Pancreas (tissue), 10 donors: ENCODE measurements at regions not wholly inside any gene's neighbourhood (a gene's known extent, or its start where the extent isn't known, plus 50 kb on each side); places are given as distances from the start of the nearest gene placed in this dataset.

ENCODE experiments used
- ATAC-seq, 4 donors: fragments of 200-7000 bp; cut with Tn5 transposase; one replicate each; pipeline versions ENCODE4 v1.8.0 to v1.9.1; 2020; ENCODE audit warnings: mild to moderate bottlenecking in 4 of 4, moderate library complexity in 4 of 4
- DNase-seq, 6 donors: peaks; one replicate each; pipeline ENCODE4 v3.0.0-alpha.2; 2020
- FAIRE-seq: peaks from 2 replicates; lab custom pipeline; 2012; peaks lifted over from hg19 to GRCh38; lab: Jason Lieb, UNC
- H3K27ac ChIP-seq, 4 donors: fragments of 200-600 bp; sonication (generic); 1 replicate in 3 of 4; 2 replicates in 1 of 4; pipeline versions ENCODE4 v1.5.0 to v1.8.0; 2020
- H3K27me3 ChIP-seq, 4 donors: fragments of 200-600 bp; one replicate each; pipeline ENCODE4 v1.8.0; 2021
- H3K36me3 ChIP-seq, 3 donors: fragments of 200-600 bp; sonication (generic) in 1 of 3; one replicate each; pipeline versions ENCODE4 v1.5.0 to v1.8.0; 2020 to 2021
- H3K4me1 ChIP-seq, 3 donors: fragments of 200-600 bp; one replicate each; pipeline ENCODE4 v1.8.0; 2021
- H3K4me3 ChIP-seq, 4 donors: fragments of 200-600 bp; sonication (generic) in 2 of 4; one replicate each; pipeline versions ENCODE4 v1.5.0 to v1.8.0; 2020 to 2021
- H3K9me3 ChIP-seq, 4 donors: fragments of 200-600 bp; one replicate each; pipeline ENCODE4 v1.8.0; 2021
- CTCF ChIP-seq, 4 donors: fragments of 200-600 bp; sonication (generic) in 3 of 4; IDR thresholded peaks; one replicate each; pipeline versions ENCODE4 v1.5.0 to v1.8.0; 2021; ENCODE audit warnings: antibody characterized with exemption in 4 of 4
- WGBS, 2 donors: extraction: QIAGEN DNeasy Blood & Tissue Kit; methylation state at CpG; one replicate each; pipeline ENCODE4 v1.1.7; 2013; 5-methylcytosine and 5-hydroxymethylcytosine counted together
- intact Hi-C, 3 donors: fragments of 100-400 bp; cut with DNase I; formaldehyde crosslinking; loops; one replicate each; pipeline versions ENCODE4 v1.11.1 to v1.14.2; 2022
- donor health status: healthy with polysubstance abuse.
- donor health status: DM: no; HTN: no; CAD: no; lungs with moderate emphysema.
- donor health status: DM: no; HTN: no; CAD: no.
- donor health status: control.
- donor health status: control.
- donor health status: Bipolar disorder and iron deficiency.
- donor health status: DM: yes; HTN: yes; CAD: no.
- donor health status: DM: no; HTN: no; CAD: no.
- donor health status: DM: no; HTN: no; CAD: no.
- donor health status: DM: yes; HTN: yes; CAD: no.

GRCh38 chr5:89946916-89947315 is 462.6 kb downstream of the CETN3 start:
- no peak overlapping the region for H3K27ac ChIP-seq
- ATAC-seq: no peak

DNA sequence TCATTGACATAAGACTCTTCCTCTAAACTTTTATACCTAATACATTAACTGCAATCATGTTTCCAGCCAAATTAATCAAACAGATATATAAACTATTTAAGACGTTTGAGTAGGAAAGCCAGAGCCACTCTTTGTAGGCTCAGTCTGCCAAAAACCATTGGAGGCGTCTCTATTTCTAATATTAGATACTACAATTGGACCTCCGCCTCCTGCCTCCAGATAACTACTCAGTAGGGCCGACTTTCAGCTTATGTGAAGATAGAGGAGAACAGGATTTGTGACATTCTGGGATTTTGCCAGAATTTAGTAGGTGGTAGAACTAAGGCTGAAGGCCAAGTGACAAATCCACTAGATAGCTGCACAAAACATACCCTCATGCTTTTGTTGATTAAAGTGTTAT is 463.0 kb downstream of the CETN3 start:
- no peak for TF ChIP-seq CTCF (IDR thresholded peaks at IDR 0.05)
- DNase-seq (no peak), ATAC-seq (no peak), FAIRE-seq (no peak)
- WGBS, 2 donors: 30 to 33% methylated on average over 4 of the region's 4 CpGs
- no peaks in the 10 kb centered on the region for H3K4me1 ChIP-seq
- H3K27ac ChIP-seq: no peak overlapping the region
- intact Hi-C loops: no loop called here
- H3K9me3 ChIP-seq: no peaks in the 10 kb centered on the region
- no peak overlapping the region for H3K4me3 ChIP-seq
- H3K36me3 ChIP-seq: no peaks in the 10 kb centered on the region
- H3K27me3 ChIP-seq: no peaks in the 10 kb centered on the region

More at GRCh38 chr5:89946916-89947315, 462.6 kb downstream of the CETN3 start:
- no peak for FAIRE-seq
- Histone ChIP-seq H3K4me1 (no peaks in the 10 kb centered on the region), H3K36me3 (no peaks in the 10 kb centered on the region), H3K9me3 (no peaks in the 10 kb centered on the region), H3K27me3 (no peaks in the 10 kb centered on the region), H3K4me3 (no peak overlapping the region)
- intact Hi-C loops: no loop called here
- no peak for DNase-seq
- no peak for TF ChIP-seq CTCF (IDR thresholded peaks at IDR 0.05)
- 59 to 70% methylated on average over 2 of the region's 2 CpGs for WGBS, 2 donors

DNA sequence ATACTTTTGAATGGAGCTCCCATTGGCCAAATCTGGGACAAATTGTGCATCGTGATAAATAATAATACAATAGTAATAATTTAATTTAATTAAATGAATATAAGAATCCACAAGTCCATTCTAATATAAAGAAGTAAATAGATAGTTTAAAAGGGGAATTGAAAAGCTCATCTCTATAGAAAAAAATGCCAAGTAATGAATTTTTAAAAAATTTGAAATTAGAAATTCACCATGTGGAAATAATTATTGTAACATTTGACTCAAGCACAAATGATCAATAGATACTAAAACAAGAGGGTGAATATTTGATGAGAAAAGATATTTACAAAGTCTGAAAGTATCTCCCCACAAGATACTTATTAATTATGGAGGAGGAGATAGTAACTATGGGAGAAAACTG is 467.4 kb downstream of the CETN3 start:
- no peak for ATAC-seq
- no peak overlapping the region for H3K27ac ChIP-seq
- no peaks in the 10 kb centered on the region for H3K36me3 ChIP-seq

DNA sequence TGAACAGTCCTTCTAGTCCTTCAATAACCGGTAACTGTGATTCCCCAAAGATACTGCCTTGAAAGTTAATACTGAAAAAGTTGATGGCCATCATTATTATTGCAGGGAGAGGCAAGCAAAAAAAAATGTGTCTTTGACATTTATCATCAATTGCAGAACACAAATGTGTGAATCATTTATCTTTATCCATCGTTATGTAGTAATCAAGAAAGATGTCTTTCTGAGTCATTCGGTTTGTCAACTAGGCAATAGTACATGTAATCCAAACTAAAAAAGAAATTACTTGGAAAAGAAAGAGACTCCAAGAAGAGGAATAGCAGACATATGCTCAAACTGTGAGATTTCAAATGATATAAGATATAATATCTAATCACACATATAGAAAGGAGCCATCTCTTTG is 473.0 kb downstream of the CETN3 start:
- H3K36me3 ChIP-seq: no peaks in the 10 kb centered on the region
- FAIRE-seq: no peak
- no peak for DNase-seq
- no peaks in the 10 kb centered on the region for H3K9me3 ChIP-seq
- ATAC-seq: no peak
- intact Hi-C loops: no loop called here
- H3K4me3 ChIP-seq: no peak overlapping the region
- 88 to 93% methylated on average over 3 of the region's 3 CpGs for WGBS, 2 donors
- H3K4me1 ChIP-seq: no peaks in the 10 kb centered on the region
- H3K27me3 ChIP-seq: no peaks in the 10 kb centered on the region
- no peak for TF ChIP-seq CTCF (IDR thresholded peaks at IDR 0.05)
- no peak overlapping the region for H3K27ac ChIP-seq

More for the DNA sequence above, 467.4 kb downstream of the CETN3 start:
- FAIRE-seq (no peak), DNase-seq (no peak)
- no peaks in the 10 kb centered on the region for H3K27me3 ChIP-seq
- intact Hi-C loops: no loop called here
- H3K4me3 ChIP-seq: no peak overlapping the region
- TF ChIP-seq CTCF (IDR thresholded peaks at IDR 0.05): no peak
- H3K4me1 ChIP-seq: no peaks in the 10 kb centered on the region
- WGBS, 2 donors: 90 to 94% methylated on average over 1 of the region's 1 CpG
- H3K9me3 ChIP-seq: no peaks in the 10 kb centered on the region

- no peaks in the 10 kb centered on the region for H3K36me3 ChIP-seq
- H3K4me1 ChIP-seq: no peaks in the 10 kb centered on the region
- intact Hi-C loops: no loop called here
- no peak for TF ChIP-seq CTCF (IDR thresholded peaks at IDR 0.05)
- no peak overlapping the region for H3K4me3 ChIP-seq
- no peaks in the 10 kb centered on the region for H3K27me3 ChIP-seq
- no peak overlapping the region for H3K27ac ChIP-seq
- FAIRE-seq (no peak), DNase-seq (no peak), ATAC-seq (no peak)
- no peaks in the 10 kb centered on the region for H3K9me3 ChIP-seq
- WGBS, 2 donors: 90 to 93% methylated on average over 4 of the region's 4 CpGs
Measured at GRCh38 chr5:89934069-89934468, 475.5 kb downstream of the CETN3 start.
